HG02870 (cell line): ENCODE measurements at regions not wholly inside any gene's neighbourhood (a gene's known extent, or its start where the extent isn't known, plus 50 kb on each side); places are given as distances from the start of the nearest gene placed in this dataset.

Experiments
- ATAC-seq: cut with Tn5 transposase; IDR thresholded peaks from one replicate; pipeline ENCODE4 v1.9.1; 2021; ENCODE audit warnings: mild to moderate bottlenecking, moderate library complexity; ENCODE audit not compliant: unreplicated experiment

DNA sequence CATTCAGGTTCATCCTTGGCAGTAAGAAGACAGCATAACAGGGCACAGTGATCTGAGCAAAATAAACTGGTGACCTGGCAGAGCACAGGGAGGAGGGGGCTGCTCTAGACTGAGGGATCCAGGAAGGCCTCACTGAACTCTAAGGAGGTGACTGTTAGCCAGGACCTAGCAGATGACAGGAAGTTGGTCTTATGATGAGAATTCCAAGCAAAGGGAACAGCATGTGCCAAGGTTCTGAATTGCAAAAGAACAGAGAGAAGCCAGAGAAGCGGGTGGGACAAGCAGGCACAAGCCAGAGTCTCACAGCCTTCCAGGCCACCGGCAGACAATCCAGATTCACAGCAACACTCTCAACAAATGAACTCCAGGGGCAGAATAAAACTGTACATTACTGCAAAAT is 152.7 kb upstream of the PTPRM start:
- no peak for ATAC-seq

- ATAC-seq = no peak
These were observed 151.8 kb upstream of the PTPRM start for GRCh38 chr18:7415081-7415894.

DNA sequence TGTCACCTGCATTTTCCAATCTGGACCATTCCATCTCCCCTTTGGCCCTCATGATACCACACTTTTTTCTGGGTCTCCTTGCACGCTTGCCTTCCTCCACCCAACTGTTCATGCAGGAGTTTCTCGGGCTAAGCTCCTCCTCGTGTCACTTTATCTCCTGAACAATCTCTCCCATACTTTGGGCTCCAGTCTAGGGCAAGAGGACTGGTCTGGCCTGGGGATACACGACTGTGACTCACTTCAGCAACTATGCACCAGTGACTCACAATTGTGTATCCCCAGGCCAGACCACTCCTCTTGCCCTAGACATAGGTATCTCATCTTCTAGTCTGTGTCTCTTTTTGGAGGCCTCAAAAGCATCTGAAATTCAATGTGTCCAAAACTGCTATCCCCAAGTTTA is 149.4 kb upstream of the PTPRM start:
- ATAC-seq = no peak

DNA sequence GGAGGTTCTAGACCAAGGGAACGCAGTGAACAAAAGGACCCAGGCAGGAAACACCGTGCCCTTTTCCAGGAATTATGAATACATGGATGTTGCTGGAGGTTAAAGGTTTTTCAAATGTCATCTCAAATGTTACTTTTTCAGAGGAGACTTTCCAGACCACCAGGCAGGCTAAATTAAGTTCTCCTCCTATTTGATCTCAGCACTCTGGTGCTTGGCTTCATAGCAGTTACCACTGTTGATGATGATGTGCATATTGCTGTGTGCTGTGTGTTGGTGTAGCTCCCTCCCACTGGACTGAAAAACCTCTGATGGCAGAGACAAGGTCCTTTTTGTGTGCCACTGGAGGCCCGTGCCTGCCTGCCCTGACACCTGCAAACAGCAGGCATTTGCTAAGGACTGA is 137.3 kb upstream of the PTPRM start:
- no peak for ATAC-seq

DNA sequence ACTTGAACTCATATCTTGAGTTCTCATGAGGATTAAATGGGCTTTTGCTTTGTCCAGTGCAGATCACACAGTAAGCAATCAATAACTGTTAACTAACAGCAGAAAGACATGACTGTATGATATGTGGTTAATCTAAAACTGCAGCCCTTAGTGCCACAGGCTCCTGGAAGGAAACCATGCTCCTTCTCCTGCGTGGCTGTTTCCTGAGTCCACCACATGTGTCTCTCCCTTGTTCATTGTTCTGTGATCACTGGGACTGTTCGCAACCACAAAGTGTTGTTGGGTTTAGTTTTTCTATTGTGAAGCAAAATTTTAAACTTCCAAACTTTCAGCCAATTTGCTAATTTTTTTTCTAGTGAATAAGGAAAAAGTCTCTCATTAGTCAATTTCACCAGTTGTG is 130.9 kb upstream of the PTPRM start:
- no peak for ATAC-seq

GRCh38 chr18:7437870-7438269 is 129.2 kb upstream of the PTPRM start:
- ATAC-seq = no peak

GRCh38 chr18:7438646-7439045 is 128.5 kb upstream of the PTPRM start:
- no peak for ATAC-seq

DNA sequence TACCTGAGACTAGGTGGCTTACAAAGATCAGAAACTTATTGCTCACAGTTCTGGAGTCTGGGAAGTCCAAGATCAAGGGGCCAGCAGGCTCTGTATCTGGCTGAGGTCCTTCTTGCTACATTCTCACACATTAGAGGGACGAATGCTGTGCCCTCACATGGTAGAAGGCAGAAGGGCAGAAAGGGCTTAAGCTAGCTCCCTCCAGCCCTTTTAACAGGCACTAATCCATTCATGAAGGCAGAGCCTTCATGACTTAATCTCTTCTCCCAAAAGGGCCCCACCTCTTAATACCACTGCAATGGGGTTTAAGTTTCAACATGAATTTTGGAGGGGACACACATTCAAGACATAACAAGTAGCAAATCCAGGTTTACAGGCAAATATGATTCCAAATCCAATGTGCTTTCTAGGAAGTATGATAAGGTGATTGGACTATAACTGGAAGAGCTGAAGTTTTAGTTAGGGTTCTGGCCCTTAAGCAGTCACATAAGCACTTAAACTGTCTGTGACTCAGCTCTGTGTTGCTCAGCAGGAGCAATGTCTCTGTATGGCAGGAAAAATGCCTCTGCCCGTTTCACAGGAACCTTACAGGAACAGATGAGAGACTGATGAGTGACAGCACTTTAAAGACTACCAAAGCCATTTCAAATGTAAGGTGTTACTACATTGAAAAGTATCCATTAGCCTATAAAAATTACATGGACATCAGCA is 119.6 kb upstream of the PTPRM start:
- ATAC-seq = no peak

DNA sequence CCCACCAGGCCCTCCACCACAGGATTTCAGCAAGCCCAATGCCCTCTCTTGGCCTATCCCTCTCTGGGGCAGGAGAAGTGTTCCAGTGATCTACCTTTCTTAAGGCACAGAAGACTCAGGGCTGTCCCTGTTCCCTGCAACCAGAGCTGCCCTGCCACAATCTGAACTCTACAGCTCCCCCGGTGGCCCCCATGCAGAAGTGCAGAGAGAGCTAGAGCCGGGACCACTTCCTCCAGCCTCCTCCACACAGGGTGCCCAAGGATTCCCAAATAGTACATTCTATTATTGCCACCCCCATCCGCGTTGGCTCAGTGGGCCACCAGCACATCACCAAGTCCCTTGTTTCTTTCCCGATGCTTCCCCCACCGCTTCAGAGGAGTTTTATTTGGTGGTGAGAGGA is 114.8 kb upstream of the PTPRM start:
- peak; percentile 79 for ATAC-seq

DNA sequence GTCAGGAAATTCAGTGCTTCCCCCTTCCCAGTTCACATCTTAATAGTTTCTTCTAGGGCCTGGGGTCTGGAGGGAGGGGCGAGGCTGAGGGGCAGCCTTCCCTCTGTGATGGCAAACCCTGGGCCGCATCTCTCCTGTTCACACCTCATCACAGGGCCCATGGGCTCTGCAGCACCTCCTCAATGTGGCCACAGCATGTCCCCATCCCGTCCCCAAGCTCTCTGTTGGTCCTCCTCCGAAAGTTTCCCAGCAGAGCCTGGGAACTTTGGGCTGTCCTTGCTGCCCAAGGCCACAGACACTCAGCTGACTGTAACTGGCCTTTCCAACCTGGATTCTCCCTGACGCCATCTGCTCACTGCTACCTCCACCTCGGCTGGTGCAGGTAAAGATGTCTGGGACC is 112.7 kb upstream of the PTPRM start:
- ATAC-seq = no peak

- ATAC-seq = no peak
These were observed 110.7 kb upstream of the PTPRM start for GRCh38 chr18:7456376-7456775.

DNA sequence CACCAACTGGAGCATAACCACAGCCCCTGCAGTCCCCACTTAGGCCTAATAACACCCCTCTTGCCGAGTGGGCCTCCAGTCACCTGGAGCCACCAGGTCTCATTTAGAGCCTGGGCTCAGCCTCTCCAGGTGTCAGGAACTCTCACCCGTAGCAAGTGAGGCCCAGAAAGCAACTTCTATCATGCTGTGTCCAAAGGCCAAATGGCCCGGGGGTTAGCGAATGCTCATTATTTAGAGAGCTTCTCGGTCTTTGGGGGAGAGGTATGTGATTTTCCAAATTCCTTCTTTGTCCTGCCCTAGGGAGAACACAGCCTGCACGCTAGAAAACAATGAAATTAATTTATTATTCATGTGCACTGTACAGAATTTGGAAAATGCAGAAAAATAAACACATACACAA is 109.9 kb upstream of the PTPRM start:
- no peak for ATAC-seq

DNA sequence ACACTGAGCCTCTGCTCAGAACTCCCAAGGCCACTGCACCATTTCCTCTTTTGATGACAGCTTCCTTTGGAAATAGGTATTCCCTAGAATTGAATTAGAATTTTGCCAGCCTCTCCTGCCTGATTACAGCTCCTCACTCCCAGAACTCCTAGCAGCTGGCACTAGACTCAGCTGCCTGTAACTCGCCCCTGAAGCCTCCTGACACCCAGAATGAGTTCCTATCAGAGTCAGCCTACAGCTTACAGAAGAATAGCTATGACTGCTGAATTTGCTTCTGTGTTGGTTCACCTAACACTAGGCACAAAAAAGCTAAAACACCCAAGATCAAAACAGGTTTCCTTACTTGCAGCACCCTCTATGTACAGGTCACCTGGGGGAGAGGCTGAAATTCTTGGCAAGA is 108.2 kb upstream of the PTPRM start:
- ATAC-seq = no peak

DNA sequence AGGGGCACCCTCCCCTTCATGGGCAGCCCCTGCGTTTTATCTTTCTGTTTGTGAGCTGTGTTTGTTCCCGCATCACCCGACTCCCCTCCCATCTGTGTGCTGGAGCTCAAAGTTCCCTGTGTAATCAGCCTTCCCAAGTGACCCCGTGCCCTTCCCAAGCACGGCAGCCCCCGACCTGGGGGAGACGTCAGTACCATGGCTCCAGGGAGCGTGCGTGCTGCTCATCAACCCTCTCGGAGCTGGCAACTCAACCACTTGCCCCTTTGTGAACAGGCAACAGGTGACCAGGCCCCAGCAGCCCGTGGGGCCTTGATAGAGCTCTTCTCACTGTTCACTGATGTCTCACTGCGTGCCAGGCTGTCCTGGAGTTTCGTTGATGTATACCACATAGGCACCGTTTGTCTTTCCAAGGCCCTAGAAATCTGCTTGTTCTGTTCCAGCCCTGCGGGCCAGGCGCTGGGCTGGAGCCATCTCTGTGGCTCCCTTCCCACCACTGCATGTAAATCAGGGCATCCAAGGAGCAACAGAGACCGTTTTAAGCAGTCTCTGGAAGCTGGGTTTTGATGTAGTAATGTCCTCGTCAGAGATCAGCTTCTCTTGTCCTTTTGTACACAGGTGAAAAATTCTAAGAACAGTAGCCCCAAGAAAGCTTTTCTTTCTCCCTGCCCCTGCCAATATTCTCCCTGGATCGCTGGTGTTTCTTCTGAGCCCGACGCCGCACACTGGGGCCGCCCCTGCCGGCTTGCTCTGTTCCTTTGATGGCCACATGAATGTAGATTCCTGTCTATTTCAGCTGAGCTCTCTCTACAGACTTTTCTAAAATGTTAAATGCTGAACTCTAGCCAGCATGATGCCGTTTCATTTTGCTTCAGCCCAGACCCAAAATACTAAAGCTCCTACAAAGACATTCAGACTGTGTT is 107.0 kb upstream of the PTPRM start:
- no peak for ATAC-seq

DNA sequence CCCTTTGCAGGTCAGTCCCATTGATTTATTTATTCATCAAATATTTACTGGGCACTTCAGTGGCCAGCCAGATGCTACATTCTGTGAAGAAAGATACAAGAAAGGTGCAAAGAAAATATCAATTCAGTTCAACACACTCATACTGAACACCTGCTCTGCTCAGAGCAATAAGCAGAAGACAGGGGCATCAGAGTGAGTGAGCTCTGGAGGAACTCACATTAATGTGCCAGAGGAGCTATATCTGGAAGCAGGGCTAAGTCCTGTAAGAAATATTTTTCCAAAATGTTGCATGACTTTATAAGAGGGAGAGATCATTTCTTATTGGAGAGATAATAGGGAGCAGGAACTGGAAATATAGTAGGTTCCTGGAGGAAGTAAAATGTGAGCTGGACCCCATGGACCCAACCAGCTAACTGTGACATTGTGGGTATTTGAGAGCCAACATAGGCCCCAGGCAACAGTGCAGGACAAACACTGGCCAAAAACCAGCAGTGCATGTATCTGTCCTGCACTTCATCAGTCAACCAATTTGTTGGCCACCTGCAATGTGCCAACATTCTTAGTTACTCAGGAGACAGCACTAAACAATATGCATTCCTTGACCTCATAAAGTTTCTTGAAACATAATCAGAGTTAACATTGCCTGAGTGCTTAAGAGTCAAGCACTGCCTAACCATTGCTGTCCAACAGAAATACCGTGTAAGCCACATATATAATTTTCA is 102.7 kb upstream of the PTPRM start:
- ATAC-seq = no peak

- ATAC-seq = no peak
These were observed 100.9 kb upstream of the PTPRM start for GRCh38 chr18:7466190-7466589.

GRCh38 chr18:7467708-7468466 is 99.2 kb upstream of the PTPRM start:
- no peak for ATAC-seq

GRCh38 chr18:7470101-7470500 is 97.0 kb upstream of the PTPRM start:
- ATAC-seq = no peak

DNA sequence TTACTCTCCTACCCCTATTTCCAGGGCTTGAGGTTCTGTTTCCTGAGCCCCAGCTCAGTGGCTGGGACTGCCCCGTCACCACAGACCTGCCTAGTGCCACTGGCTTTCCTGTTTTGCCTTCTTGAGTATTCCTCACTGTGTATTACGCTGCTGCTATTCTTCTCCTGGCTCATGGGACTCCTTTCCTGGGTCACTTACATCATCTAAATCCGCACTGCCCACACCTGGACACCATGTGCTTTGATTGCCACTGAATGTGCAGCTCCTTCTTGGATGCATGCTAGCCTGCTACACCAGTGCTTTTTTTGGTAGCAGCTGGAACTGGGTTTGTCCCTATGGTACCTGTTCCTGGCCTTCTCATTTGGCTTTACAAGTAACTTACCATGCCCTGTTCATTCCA is 96.6 kb upstream of the PTPRM start:
- ATAC-seq = no peak

- ATAC-seq = no peak
These were observed 90.7 kb upstream of the PTPRM start for GRCh38 chr18:7476386-7476785.
